Osteoblast (primary cell): ENCODE measurements at regions not wholly inside any gene's neighbourhood (a gene's known extent, or its start where the extent isn't known, plus 50 kb on each side); places are given as distances from the start of the nearest gene placed in this dataset.
"Not testable (repeated sequence)": the region's sequence is repeated elsewhere in the genome, so short reads cannot be mapped to it uniquely, and the experiment has no call there.

Source experiments
- DNase-seq: peaks from one replicate; pipeline ENCODE4 v3.0.0; 2011; ENCODE audit warnings: low spot score, mixed read lengths; ENCODE audit not compliant: insufficient read length; ENCODE audit errors: missing footprints
- H2AFZ ChIP-seq: 2 replicates; pipeline ENCODE4 v1.6.0; 2011; ENCODE audit warnings: mild to moderate bottlenecking, low read length
- H3K27ac ChIP-seq: 2 replicates; pipeline ENCODE4 v1.5.1; 2011; ENCODE audit warnings: mild to moderate bottlenecking, low read depth, low read length, moderate library complexity
- H3K27me3 ChIP-seq: 2 replicates; pipeline ENCODE4 v1.6.0; 2012; ENCODE audit warnings: mild to moderate bottlenecking, control low read depth, inconsistent platforms, low read length, moderate library complexity; ENCODE audit not compliant: insufficient read depth
- H3K36me3 ChIP-seq: 2 replicates; pipeline ENCODE4 v1.5.1; 2011; ENCODE audit warnings: mild to moderate bottlenecking, low read length, control low read depth, moderate library complexity; ENCODE audit not compliant: insufficient read depth
- H3K4me1 ChIP-seq: 2 replicates; pipeline ENCODE4 v1.5.1; 2011; ENCODE audit warnings: mild to moderate bottlenecking, low read length, control low read depth, moderate library complexity; ENCODE audit not compliant: insufficient read depth
- H3K4me2 ChIP-seq: 2 replicates; pipeline ENCODE4 v1.6.0; 2011; ENCODE audit warnings: mild to moderate bottlenecking, low read length; ENCODE audit not compliant: insufficient read depth
- H3K4me3 ChIP-seq: fragments of 200-600 bp; sonication (generic); 3 replicates; pipeline ENCODE4 v1.5.1; 2012; ENCODE audit warnings: mild to moderate bottlenecking, low read length, inconsistent platforms; ENCODE audit not compliant: insufficient read depth
- H3K79me2 ChIP-seq: 2 replicates; pipeline ENCODE4 v1.6.0; 2012; ENCODE audit warnings: mild to moderate bottlenecking, low read length, control low read depth, inconsistent platforms; ENCODE audit not compliant: insufficient read depth
- H3K9me3 ChIP-seq: 2 replicates; pipeline ENCODE4 v1.5.1; 2011; ENCODE audit warnings: low read depth, low read length, control low read depth
- H4K20me1 ChIP-seq: 2 replicates; pipeline ENCODE4 v1.6.0; 2012; ENCODE audit warnings: mild to moderate bottlenecking, low read length, control low read depth; ENCODE audit not compliant: insufficient read depth
- TF ChIP-seq, protein P1 (sequence below): IDR thresholded peaks from 2 replicates; pipeline ENCODE4 v1.5.1; 2011; ENCODE audit warnings: mild to moderate bottlenecking, low read depth, low read length, moderate library complexity; ENCODE audit errors: extremely low read depth

GRCh38 chr7:82600531-82600930 lies 157.0 kb upstream of the CACNA2D1 start:
- H3K79me2 ChIP-seq = no peaks in the 10 kb centered on the region
- no peak overlapping the region for H3K4me3 ChIP-seq
- no peak overlapping the region for H2AFZ ChIP-seq
- no peaks in the 10 kb centered on the region for H4K20me1 ChIP-seq
- no peaks in the 10 kb centered on the region for H3K9me3 ChIP-seq
- no peak overlapping the region for H3K27ac ChIP-seq
- no peak for DNase-seq
- no peaks in the 10 kb centered on the region for H3K36me3 ChIP-seq
- H3K4me2 ChIP-seq = no peak overlapping the region
- H3K4me1 ChIP-seq = peaks cover 2% of the 10 kb centered on the region
- H3K27me3 ChIP-seq = no peaks in the 10 kb centered on the region
- TF ChIP-seq, protein P1, sequence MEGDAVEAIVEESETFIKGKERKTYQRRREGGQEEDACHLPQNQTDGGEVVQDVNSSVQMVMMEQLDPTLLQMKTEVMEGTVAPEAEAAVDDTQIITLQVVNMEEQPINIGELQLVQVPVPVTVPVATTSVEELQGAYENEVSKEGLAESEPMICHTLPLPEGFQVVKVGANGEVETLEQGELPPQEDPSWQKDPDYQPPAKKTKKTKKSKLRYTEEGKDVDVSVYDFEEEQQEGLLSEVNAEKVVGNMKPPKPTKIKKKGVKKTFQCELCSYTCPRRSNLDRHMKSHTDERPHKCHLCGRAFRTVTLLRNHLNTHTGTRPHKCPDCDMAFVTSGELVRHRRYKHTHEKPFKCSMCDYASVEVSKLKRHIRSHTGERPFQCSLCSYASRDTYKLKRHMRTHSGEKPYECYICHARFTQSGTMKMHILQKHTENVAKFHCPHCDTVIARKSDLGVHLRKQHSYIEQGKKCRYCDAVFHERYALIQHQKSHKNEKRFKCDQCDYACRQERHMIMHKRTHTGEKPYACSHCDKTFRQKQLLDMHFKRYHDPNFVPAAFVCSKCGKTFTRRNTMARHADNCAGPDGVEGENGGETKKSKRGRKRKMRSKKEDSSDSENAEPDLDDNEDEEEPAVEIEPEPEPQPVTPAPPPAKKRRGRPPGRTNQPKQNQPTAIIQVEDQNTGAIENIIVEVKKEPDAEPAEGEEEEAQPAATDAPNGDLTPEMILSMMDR = no peak

- Histone ChIP-seq H3K79me2 (no peaks in the 10 kb centered on the region), H3K4me1 (peaks cover 6% of the 10 kb centered on the region), H3K9me3 (no peaks in the 10 kb centered on the region), H4K20me1 (no peaks in the 10 kb centered on the region), H3K36me3 (no peaks in the 10 kb centered on the region), H3K27me3 (no peaks in the 10 kb centered on the region), H3K27ac (no peak overlapping the region), H2AFZ (no peak overlapping the region), H3K4me3 (no peak overlapping the region), H3K4me2 (no peak overlapping the region)
- DNase-seq = no peak
- TF ChIP-seq, protein P1 = no peak
Observed at GRCh38 chr7:82599895-82600294, 156.3 kb upstream of the CACNA2D1 start.

DNA sequence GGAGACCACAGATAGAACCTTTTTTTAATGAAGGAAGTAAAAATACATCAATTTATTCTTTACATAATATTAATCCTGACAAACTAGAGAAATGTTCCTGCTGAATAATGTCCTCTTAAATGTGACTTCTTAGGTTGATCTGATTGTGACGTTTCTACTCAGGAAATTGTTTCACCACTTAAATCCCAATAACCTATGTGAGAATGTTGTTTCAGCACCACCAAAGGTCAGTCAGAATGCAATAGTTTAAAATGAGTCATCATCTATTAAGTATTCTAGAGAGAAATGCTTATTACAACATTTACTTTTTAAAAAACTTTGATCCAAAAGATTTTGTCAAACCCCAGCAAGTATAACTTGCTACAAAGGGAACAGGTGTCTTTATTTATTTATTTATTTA lies 155.4 kb upstream of the CACNA2D1 start:
- Histone ChIP-seq H3K27ac (no peak overlapping the region), H2AFZ (no peak overlapping the region), H3K4me1 (peaks cover 15% of the 10 kb centered on the region), H3K79me2 (no peaks in the 10 kb centered on the region), H4K20me1 (no peaks in the 10 kb centered on the region), H3K27me3 (no peaks in the 10 kb centered on the region), H3K9me3 (no peaks in the 10 kb centered on the region), H3K4me2 (no peak overlapping the region), H3K36me3 (no peaks in the 10 kb centered on the region), H3K4me3 (no peak overlapping the region)
- TF ChIP-seq, protein P1 = no peak
- peak; percentile 75 for DNase-seq

GRCh38 chr7:82595795-82596194 lies 152.2 kb upstream of the CACNA2D1 start:
- not testable (repeated sequence) for H3K27me3 ChIP-seq, H3K9me3 ChIP-seq, DNase-seq, H3K36me3 ChIP-seq, H3K27ac ChIP-seq, H3K79me2 ChIP-seq, H3K4me2 ChIP-seq, H2AFZ ChIP-seq, H3K4me3 ChIP-seq, H4K20me1 ChIP-seq
- peaks cover 15% of the 10 kb centered on the region for H3K4me1 ChIP-seq
